ENCODE measurements at regions not wholly inside any gene's neighbourhood (a gene's known extent, or its start where the extent isn't known, plus 50 kb on each side); places are given as distances from the start of the nearest gene placed in this dataset.
"Not testable (repeated sequence)": the region's sequence is repeated elsewhere in the genome, so short reads cannot be mapped to it uniquely, and the experiment has no call there.

DNA sequence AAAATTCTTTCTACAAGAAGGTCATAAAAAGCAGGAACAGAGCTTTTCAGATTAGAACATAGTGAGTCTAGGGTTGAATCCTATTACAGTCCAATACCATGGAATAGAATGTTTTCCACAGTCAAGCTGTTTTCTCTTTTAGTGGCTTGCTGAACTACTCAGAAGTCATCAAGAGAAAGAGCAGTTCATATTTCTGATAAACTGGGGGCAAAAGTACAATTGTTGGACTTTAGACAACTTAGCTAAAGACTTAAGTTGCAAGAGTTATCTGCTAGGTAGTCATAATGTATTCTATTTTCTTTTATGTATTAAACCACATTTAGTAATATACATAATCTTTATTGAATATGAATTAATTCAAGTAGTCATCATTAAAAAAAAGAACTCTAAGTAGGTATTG lies 233.1 kb upstream of the GRIA1 start:
- no peak for ATAC-seq
- Histone ChIP-seq H3K4me1 (no peaks in the 10 kb centered on the region), H3K4me3 (no peak overlapping the region), H3K27ac (no peak overlapping the region), H3K27me3 (no peaks in the 10 kb centered on the region), H3K9me3 (peaks cover 0 to 15% (median 0%) of the 10 kb centered on the region in 3 donors), H3K36me3 (no peaks in the 10 kb centered on the region)
- TF ChIP-seq POLR2AphosphoS5 (IDR thresholded peaks at IDR 0.05) (no peak), CTCF (IDR thresholded peaks at IDR 0.05) (no peak)

DNA sequence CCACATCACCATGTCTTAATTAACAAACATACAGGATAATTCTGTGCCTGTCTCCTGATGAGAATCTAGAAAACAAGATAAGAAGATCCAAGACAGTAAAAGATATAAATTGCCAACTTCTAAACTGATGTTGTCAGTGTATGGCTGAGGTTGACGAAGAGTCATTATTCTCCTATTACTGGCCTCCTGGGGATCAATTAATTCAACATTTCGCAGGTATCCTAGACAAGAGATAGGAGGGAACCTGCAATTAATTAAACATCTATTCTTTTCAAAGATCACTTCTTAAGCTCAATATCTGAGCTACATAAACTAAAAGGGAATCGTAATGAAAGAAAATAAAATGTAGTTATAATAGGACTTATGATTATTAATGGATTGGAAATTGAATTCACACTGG lies 232.0 kb upstream of the GRIA1 start:
- TF ChIP-seq POLR2A (IDR thresholded peaks at IDR 0.05) (no peak), POLR2AphosphoS5 (IDR thresholded peaks at IDR 0.05) (no peak), EP300 (IDR thresholded peaks at IDR 0.05) (no peak), CTCF (IDR thresholded peaks at IDR 0.05) (no peak)
- Histone ChIP-seq H3K27ac (no peak overlapping the region), H3K4me1 (no peaks in the 10 kb centered on the region), H3K27me3 (no peaks in the 10 kb centered on the region), H3K9me3 (peaks cover 0 to 6% (median 0%) of the 10 kb centered on the region in 3 donors), H3K36me3 (no peaks in the 10 kb centered on the region), H3K4me3 (no peak overlapping the region)
- 68 to 73% methylated on average over 3 of the region's 3 CpGs for WGBS, 2 donors (ENCODE audit: low coverage in 1 of 2)
- no peak for ATAC-seq

GRCh38 chr5:153267506-153267905 lies 223.0 kb upstream of the GRIA1 start:
- Histone ChIP-seq H3K9me3 (no peaks in the 10 kb centered on the region), H3K27me3 (no peaks in the 10 kb centered on the region), H3K27ac (no peak overlapping the region), H3K4me1 (no peaks in the 10 kb centered on the region), H3K4me3 (no peak overlapping the region), H3K36me3 (no peaks in the 10 kb centered on the region)
- ATAC-seq = no peak
- TF ChIP-seq CTCF (IDR thresholded peaks at IDR 0.05) (no peak), POLR2A (IDR thresholded peaks at IDR 0.05) (no peak), POLR2AphosphoS5 (IDR thresholded peaks at IDR 0.05) (no peak), EP300 (IDR thresholded peaks at IDR 0.05) (no peak)

DNA sequence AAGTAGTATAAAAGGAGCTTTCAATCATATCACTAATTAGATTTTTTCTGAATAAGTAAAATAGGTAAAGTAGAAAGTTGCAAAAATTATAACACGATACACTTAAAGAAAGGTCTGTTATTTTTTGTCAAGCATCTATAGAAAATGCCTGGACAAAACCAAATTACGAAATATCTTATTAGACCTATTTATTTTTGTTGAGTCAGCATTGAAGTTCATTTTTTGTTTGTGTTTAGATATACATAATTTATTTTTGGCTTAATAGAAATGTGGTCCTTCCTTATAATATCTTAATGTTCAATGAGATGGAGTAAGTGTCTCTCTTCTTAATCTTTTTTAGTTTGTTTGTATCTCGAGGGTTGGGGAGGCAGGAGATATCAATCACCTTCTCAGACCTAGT lies 214.8 kb upstream of the GRIA1 start:
- no peaks in the 10 kb centered on the region for H3K27me3 ChIP-seq
- TF ChIP-seq POLR2A (IDR thresholded peaks at IDR 0.05) = no peak
- TF ChIP-seq EP300 (IDR thresholded peaks at IDR 0.05) = no peak
- no peak for TF ChIP-seq CTCF (IDR thresholded peaks at IDR 0.05)
- TF ChIP-seq POLR2AphosphoS5 (IDR thresholded peaks at IDR 0.05) = no peak
- no peaks in the 10 kb centered on the region for H3K36me3 ChIP-seq
- WGBS, 2 donors (ENCODE audit: low coverage in 1 of 2) = 38 to 47% methylated on average over 3 of the region's 3 CpGs
- no peak for ATAC-seq
- no peak overlapping the region for H3K27ac ChIP-seq
- no peaks in the 10 kb centered on the region for H3K4me1 ChIP-seq
- H3K4me3 ChIP-seq = no peak overlapping the region
- H3K9me3 ChIP-seq = no peaks in the 10 kb centered on the region

DNA sequence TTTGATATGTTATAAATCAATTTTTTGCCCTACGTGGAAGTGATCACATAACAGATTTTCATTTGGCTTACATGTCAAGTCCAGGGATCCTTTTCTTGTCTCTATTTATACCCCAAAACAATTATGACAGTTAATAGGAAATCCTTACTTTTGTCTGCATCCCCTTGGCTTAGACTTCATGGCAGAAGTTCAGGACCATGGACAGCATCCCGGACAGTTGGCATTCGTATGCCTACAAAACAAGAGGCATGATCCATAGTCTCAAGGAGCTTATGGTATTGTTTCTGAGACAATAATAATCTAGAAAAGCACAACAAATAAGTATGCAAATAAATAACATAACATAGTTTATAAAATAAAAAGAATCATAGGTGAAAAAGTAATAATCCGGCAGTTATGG lies 214.3 kb upstream of the GRIA1 start:
- Histone ChIP-seq H3K27ac (no peak overlapping the region), H3K4me1 (no peaks in the 10 kb centered on the region), H3K9me3 (no peaks in the 10 kb centered on the region), H3K36me3 (no peaks in the 10 kb centered on the region), H3K27me3 (no peaks in the 10 kb centered on the region), H3K4me3 (no peak overlapping the region)
- WGBS, 2 donors (ENCODE audit: low coverage in 1 of 2) = 26 to 32% methylated on average over 4 of the region's 4 CpGs
- TF ChIP-seq CTCF (IDR thresholded peaks at IDR 0.05) (no peak), POLR2A (IDR thresholded peaks at IDR 0.05) (no peak), EP300 (IDR thresholded peaks at IDR 0.05) (no peak), POLR2AphosphoS5 (IDR thresholded peaks at IDR 0.05) (no peak)
- ATAC-seq = no peak

DNA sequence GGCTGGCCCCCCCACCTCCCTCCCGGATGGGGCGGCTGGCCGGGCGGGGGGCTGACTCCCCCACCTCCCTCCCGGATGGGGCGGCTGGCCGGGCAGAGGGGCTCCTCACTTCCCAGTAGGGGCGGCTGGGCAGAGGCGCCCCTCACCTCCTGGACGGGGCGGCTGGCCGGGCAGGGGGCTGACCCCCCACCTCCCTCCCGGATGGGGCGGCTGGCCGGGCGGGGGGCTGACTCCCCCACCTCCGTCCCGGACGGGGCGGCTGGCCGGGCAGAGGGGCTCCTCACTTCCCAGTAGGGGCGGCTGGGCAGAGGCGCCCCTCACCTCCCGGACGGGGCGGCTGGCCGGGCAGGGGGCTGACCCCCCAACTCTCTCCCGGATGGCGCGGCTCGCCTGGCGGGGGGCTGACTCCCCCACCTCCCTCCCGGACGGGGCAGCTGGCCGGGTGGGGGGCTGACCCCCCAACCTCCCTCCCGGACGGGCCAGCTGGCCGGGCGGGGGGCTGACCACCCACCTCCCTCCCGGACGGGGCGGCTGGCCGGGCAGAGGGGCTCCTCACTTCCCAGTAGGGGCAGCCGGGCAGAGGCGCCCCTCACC lies 194.1 kb upstream of the GRIA1 start:
- not testable (repeated sequence) for H3K4me1 ChIP-seq, H3K36me3 ChIP-seq, H3K4me3 ChIP-seq, ATAC-seq, H3K27me3 ChIP-seq, H3K27ac ChIP-seq, H3K9me3 ChIP-seq
- no CpG with 5 or more reads among the region's 45 CpGs for WGBS, 2 donors (ENCODE audit: low coverage in 1 of 2)
